ENCODE measurements at regions not wholly inside any gene's neighbourhood (a gene's known extent, or its start where the extent isn't known, plus 50 kb on each side); places are given as distances from the start of the nearest gene placed in this dataset.

- 80 to 87% (median 82%) methylated on average over 6 of the region's 6 CpGs for WGBS, 4 donors
- ATAC-seq, result no peak
- no peak for TF ChIP-seq CTCF (IDR thresholded peaks at IDR 0.05)
- TF ChIP-seq POLR2A (IDR thresholded peaks at IDR 0.05), result no peak
- intact Hi-C loops (cut with DNase I), result no loop called here
- Histone ChIP-seq H3K36me3 (no peaks in the 10 kb centered on the region), H3K4me1 (no peaks in the 10 kb centered on the region), H3K9me3 (no peaks in the 10 kb centered on the region), H3K4me3 (no peak overlapping the region), H3K27me3 (peaks cover 0 to 6% (median 0%) of the 10 kb centered on the region in 9 donors), H3K27ac (no peak overlapping the region)
- no peak for DNase-seq
These were observed 316.5 kb upstream of the ZFHX3 start for GRCh38 chr16:73364413-73364812.

DNA sequence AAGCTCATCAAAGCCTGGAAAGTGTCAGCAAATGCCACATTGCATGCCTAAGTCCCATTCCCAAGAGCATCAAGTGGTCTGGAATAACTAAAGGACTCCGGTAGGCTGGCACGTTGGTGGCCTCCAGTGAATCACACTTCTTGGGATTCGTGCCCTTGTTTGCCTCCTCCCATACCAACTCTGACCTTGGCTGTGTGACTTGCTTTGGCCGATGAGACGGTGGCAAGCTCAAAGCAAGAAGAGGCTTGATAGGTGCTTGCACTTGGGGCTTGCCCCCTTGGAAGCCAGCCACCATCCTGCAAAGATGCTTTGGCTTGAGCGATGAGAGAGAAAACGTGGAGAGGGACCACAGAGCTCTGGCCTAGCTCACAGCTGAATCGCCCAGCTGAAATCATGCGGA is 313.1 kb upstream of the ZFHX3 start:
- no peak for ATAC-seq
- intact Hi-C loops (cut with DNase I), result no loop called here
- Histone ChIP-seq H3K4me1 (no peaks in the 10 kb centered on the region), H3K4me3 (no peak overlapping the region), H3K9me3 (no peaks in the 10 kb centered on the region), H3K36me3 (no peaks in the 10 kb centered on the region), H3K27ac (no peak overlapping the region), H3K27me3 (peaks cover 0 to 6% (median 0%) of the 10 kb centered on the region in 9 donors)
- no peak for DNase-seq
- TF ChIP-seq CTCF (IDR thresholded peaks at IDR 0.05), result no peak
- TF ChIP-seq POLR2A (IDR thresholded peaks at IDR 0.05), result no peak
- WGBS, 4 donors, result 84 to 92% (median 88%) methylated on average over 9 of the region's 9 CpGs

- intact Hi-C loops (cut with DNase I), result no loop called here
- Histone ChIP-seq H3K4me1 (no peaks in the 10 kb centered on the region), H3K27ac (no peak overlapping the region), H3K36me3 (no peaks in the 10 kb centered on the region), H3K27me3 (peaks cover 0 to 7% (median 0%) of the 10 kb centered on the region in 9 donors), H3K9me3 (no peaks in the 10 kb centered on the region), H3K4me3 (no peak overlapping the region)
- ATAC-seq (no peak), DNase-seq (no peak)
- 85 to 90% (median 88%) methylated on average over 13 of the region's 13 CpGs for WGBS, 4 donors
- TF ChIP-seq CTCF (IDR thresholded peaks at IDR 0.05) (no peak), POLR2A (IDR thresholded peaks at IDR 0.05) (no peak)
These were observed 308.6 kb upstream of the ZFHX3 start for GRCh38 chr16:73356401-73357079.

- H3K27me3 ChIP-seq, result peaks cover 0 to 7% (median 0%) of the 10 kb centered on the region in 9 donors
- TF ChIP-seq POLR2A (IDR thresholded peaks at IDR 0.05), result no peak
- no peak for TF ChIP-seq CTCF (IDR thresholded peaks at IDR 0.05)
- intact Hi-C loops (cut with DNase I), result no loop called here
- no peak for DNase-seq
- H3K4me1 ChIP-seq, result no peaks in the 10 kb centered on the region
- H3K27ac ChIP-seq, result no peak overlapping the region
- H3K4me3 ChIP-seq, result no peak overlapping the region
- ATAC-seq, result no peak
- no peaks in the 10 kb centered on the region for H3K36me3 ChIP-seq
- no peaks in the 10 kb centered on the region for H3K9me3 ChIP-seq
- 90 to 91% (median 91%) methylated on average over 10 of the region's 10 CpGs for WGBS, 4 donors
These were observed 308.1 kb upstream of the ZFHX3 start for GRCh38 chr16:73355981-73356380.
